H1 (cell line): ENCODE measurements at regions not wholly inside any gene's neighbourhood (a gene's known extent, or its start where the extent isn't known, plus 50 kb on each side); places are given as distances from the start of the nearest gene placed in this dataset.

Experiments
- BRCA1 ChIP-seq: IDR thresholded peaks from 2 replicates; pipeline ENCODE4 v1.6.1; 2012; ENCODE audit warnings: low read depth, low read length, improper control_type of control experiment
- SIRT6 ChIP-seq: IDR thresholded peaks from one replicate; pipeline ENCODE4 v1.7.1; 2012; ENCODE audit warnings: low read length, inconsistent platforms
- SP4 ChIP-seq: IDR thresholded peaks from 2 replicates; pipeline ENCODE4 v1.6.1; 2012; ENCODE audit warnings: low read length, inconsistent platforms
- ZNF274 ChIP-seq: IDR thresholded peaks from 2 replicates; pipeline ENCODE4 v1.7.0; 2012; ENCODE audit warnings: low read length, borderline replicate concordance; ENCODE audit errors: extremely low read depth

- TF ChIP-seq SIRT6 (no peak), SP4 (no peak), ZNF274 (no peak), BRCA1 (no peak)
- TF ChIP-seq, all 59 proteins: peak for 0
Observed at GRCh38 chr3:147807776-147808175, 398.6 kb downstream of the ZIC1 start (continued).
